H1 (cell line): ENCODE measurements at regions not wholly inside any gene's neighbourhood (a gene's known extent, or its start where the extent isn't known, plus 50 kb on each side); places are given as distances from the start of the nearest gene placed in this dataset.

Source experiments
- TF ChIP-seq, protein P1 (sequence below): IDR thresholded peaks from 2 replicates; pipeline ENCODE4 v1.6.1; 2011; ENCODE audit warnings: low read length, improper control_type of control experiment

DNA sequence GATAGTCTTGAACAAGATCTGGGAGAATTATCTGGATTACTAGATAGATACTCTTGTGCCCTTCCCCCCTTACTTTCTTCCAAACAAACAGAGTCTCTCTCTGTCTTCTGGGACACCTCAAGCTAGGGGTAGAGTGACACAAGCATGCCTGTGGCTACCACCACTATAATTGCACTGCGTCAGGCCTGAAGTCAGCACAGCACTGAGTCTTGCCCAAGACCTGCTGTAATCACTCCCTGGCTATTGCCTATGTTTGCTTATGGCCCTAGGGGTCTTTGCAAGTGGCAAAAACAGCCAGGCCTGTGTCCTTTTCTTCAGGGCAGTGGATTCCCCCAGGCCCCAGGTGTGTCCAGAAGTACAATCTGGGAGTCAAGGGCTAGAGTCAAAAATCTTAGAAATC lies 106.6 kb downstream of the SLC5A7 start (continued):
- TF ChIP-seq, protein P1, sequence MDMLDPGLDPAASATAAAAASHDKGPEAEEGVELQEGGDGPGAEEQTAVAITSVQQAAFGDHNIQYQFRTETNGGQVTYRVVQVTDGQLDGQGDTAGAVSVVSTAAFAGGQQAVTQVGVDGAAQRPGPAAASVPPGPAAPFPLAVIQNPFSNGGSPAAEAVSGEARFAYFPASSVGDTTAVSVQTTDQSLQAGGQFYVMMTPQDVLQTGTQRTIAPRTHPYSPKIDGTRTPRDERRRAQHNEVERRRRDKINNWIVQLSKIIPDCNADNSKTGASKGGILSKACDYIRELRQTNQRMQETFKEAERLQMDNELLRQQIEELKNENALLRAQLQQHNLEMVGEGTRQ, result no peak
